ENCODE measurements at regions not wholly inside any gene's neighbourhood (a gene's known extent, or its start where the extent isn't known, plus 50 kb on each side); places are given as distances from the start of the nearest gene placed in this dataset.
"Not testable (repeated sequence)": the region's sequence is repeated elsewhere in the genome, so short reads cannot be mapped to it uniquely, and the experiment has no call there.

DNA sequence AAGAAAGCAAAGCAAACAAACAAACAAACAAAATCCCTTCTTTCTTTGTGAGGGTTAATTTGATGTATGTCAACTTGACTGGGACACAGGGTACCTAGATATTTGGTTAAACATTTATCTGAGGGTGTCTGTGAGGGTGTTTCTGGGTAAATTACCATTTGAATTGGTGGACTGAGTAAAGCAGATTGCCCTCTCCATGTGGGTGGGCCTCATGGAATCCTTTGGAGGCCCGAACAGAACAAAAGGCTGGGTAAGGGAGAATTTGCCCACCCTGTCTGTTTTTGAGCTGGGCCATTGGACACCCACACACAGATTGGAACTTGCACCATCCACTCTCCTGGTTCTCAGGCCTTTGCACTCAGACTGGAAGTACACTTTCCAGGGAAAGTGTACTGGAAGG lies 628.8 kb upstream of the CITED2 start:
- ChIA-PET POLR2A (no interaction called here), CTCF (interaction anchor here (0.8 kb wide), 1 partner anchor 12 kb away, joined by 3 read pairs; no protein-coding TSS in a partner anchor)
- DNase-seq (ENCODE audit: extremely low spot score): no peak
- TF ChIP-seq, protein P1, sequence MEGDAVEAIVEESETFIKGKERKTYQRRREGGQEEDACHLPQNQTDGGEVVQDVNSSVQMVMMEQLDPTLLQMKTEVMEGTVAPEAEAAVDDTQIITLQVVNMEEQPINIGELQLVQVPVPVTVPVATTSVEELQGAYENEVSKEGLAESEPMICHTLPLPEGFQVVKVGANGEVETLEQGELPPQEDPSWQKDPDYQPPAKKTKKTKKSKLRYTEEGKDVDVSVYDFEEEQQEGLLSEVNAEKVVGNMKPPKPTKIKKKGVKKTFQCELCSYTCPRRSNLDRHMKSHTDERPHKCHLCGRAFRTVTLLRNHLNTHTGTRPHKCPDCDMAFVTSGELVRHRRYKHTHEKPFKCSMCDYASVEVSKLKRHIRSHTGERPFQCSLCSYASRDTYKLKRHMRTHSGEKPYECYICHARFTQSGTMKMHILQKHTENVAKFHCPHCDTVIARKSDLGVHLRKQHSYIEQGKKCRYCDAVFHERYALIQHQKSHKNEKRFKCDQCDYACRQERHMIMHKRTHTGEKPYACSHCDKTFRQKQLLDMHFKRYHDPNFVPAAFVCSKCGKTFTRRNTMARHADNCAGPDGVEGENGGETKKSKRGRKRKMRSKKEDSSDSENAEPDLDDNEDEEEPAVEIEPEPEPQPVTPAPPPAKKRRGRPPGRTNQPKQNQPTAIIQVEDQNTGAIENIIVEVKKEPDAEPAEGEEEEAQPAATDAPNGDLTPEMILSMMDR (IDR thresholded peaks at IDR 0.05; ENCODE audit: control extremely low read depth, extremely low read depth, low read depth, missing control alignments): no peak

DNA sequence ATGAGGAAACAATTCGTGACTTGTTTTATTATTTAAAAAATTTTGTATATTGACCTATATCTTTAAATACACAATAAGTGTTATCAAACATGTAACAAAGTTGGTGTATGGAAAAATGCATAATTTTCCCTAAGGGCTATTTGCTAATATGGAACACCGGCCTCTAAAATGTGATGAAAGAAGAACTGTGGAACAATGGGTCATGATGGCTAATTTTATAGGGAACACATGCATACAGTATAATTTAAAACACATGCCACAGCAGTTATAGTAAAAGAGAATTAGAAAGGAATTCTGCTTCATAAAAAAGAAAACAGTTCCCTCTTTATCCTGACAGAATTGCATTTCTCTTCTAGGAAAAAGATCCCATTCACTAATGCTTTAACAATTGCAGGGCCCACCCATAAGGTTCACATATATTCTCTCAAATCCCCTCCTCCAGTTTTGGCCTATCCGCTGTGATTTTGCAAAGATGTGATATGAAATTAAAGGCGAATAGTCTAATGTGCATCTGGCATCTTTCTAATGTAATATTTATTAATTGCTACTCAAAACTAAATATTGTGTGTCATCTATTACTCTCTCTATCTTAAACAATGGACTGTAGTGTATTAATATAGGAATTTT lies 628.1 kb upstream of the CITED2 start:
- TF ChIP-seq, protein P1 (IDR thresholded peaks at IDR 0.05; ENCODE audit: control extremely low read depth, extremely low read depth, low read depth, missing control alignments): no peak
- DNase-seq (ENCODE audit: extremely low spot score): no peak
- POLR2A ChIA-PET: no interaction called here
- CTCF ChIA-PET: interaction anchor here (0.8 kb wide), 1 partner anchor 13 kb away, joined by 3 read pairs; no protein-coding TSS in a partner anchor

DNA sequence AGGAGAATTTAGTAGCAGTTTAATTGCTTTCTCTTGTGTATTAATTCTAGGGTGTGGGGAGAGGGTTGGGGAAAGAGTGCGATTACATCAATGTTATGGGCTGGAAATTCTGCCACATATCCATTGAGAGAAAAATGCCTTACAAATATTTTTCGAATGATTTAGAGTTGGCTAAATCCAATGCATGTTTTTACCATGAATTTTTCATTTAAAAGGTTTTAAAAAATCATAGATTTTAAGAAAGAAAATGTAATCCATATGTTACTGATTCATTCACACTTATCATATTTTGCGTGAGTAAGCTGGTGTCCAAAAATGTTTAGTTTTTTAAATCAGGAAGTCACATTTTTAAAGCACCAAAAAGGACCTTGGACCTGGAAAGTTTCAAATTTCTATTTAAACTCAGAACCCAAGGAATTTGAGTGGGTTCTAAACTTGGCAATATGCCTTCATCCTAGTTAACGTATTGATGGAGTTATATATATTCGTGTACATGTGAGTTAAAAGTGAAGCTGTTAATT lies 627.4 kb upstream of the CITED2 start:
- TF ChIP-seq, protein P1 (IDR thresholded peaks at IDR 0.05; ENCODE audit: control extremely low read depth, extremely low read depth, low read depth, missing control alignments): no peak
- ChIA-PET POLR2A (no interaction called here), CTCF (no interaction called here)
- no peak for DNase-seq (ENCODE audit: extremely low spot score)

DNA sequence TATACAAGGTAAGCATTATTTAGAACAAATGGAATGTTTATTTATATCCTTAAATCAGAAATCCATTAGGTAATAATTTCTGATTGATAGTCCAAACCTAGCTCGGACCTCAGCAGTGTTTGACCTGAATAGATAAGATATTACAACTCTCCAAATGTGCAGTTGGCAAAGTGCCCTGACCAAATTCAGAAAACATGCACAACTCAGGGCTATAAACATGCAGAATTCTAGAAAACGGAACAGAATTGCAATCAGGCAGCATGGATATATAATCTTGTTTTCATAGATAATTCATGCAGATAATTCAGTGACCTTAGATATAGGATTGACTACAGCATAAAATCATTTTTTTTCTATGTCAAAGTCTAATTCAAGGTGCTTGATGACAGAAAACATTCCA lies 626.6 kb upstream of the CITED2 start:
- POLR2A ChIA-PET: no interaction called here
- CTCF ChIA-PET: no interaction called here
- TF ChIP-seq, protein P1 (IDR thresholded peaks at IDR 0.05; ENCODE audit: control extremely low read depth, extremely low read depth, low read depth, missing control alignments): no peak
- no peak for DNase-seq (ENCODE audit: extremely low spot score)

DNA sequence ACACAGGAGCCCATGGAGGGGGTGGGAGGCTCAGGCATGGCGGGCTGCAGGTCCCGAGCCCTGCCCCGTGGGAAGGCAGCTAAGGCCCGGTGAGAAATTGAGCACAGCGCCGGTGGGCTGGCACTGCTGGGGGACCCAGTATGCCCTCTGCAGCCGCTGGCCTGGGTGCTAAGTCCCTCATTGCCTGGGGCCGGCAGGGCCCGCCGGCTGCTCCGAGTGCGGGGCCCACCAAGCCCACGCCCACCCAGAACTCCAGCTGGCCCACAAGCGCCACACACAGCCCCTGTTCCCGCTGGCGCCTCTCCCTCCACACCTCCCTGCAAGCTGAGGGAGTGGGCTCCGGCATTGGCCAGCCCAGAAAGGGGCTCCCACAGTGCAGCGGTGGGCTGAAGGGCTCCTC lies 625.2 kb upstream of the CITED2 start:
- DNase-seq (ENCODE audit: extremely low spot score); POLR2A ChIA-PET: not testable (repeated sequence)
- CTCF ChIA-PET: interaction anchor here (1.6 kb wide), 1 partner anchor 630 kb away, joined by 3 read pairs; no protein-coding TSS in a partner anchor

DNA sequence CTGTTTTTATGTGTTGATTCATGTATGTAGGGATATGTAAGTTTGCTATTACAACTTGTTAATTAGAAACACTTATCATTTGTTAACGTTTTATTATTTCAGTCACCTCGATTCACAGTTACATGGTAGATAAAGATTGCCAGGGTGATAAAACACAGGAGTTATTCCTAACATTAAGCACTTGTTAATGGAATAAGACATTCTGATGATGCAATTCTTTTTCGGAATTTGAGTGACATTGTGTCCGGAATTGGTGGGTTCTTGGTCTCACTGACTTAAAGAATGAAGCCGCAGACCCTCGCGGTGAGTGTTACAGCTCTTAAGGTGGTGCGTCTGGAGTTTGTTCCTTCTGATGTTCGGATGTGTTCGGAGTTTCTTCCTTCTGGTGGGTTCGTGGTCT lies 624.0 kb upstream of the CITED2 start:
- DNase-seq (ENCODE audit: extremely low spot score); POLR2A ChIA-PET: not testable (repeated sequence)
- CTCF ChIA-PET: interaction anchor here (1.2 to 1.6 kb wide), 2 partner anchors 10 to 629 kb away, joined by 3 read pairs; no protein-coding TSS in a partner anchor

DNA sequence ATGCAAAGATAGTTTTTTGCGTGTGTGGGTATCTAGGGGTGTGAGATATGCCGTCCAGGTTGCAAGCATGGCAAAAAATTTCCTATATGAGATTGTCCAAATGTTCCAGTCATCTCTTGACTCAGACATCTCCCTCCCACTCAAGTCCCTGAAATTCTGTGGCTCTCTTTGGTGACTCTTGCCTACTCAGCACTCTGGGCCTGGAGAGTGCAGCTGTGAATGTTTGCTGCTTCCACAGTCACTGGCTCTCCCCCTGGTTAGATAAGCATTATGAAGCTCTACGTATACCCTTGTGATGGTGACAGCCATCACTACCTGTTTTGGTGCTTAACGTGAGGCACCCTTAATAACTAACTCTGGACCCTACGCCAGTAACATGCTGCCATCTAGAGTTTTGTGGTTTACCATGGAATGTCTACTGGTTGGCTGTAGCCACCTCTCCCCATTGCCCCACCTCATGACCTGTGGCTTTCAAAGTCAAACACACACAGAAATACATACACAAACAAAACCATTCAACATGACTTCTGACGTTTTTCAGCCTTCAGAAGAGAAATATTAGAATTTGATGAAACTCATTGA lies 621.9 kb upstream of the CITED2 start:
- peak; percentile 15 for DNase-seq (ENCODE audit: extremely low spot score)
- ChIA-PET POLR2A (no interaction called here), CTCF (interaction anchor here (1.3 kb wide), 1 partner anchor 13 kb away, joined by 3 read pairs; no protein-coding TSS in a partner anchor)
- TF ChIP-seq, protein P1 (IDR thresholded peaks at IDR 0.05; ENCODE audit: control extremely low read depth, extremely low read depth, low read depth, missing control alignments): no peak
